ENCODE measurements at regions not wholly inside any gene's neighbourhood (a gene's known extent, or its start where the extent isn't known, plus 50 kb on each side); places are given as distances from the start of the nearest gene placed in this dataset.

- WGBS, 2 donors: 62 to 65% methylated on average over 4 of the region's 4 CpGs
- H3K4me1 ChIP-seq (ENCODE audit: control insufficient read depth in 2 of 2, insufficient read depth in 2 of 2, low read length in 1 of 2): no peaks in the 10 kb centered on the region
Measured at GRCh38 chr18:40789286-40789685, 1165.7 kb upstream of the PIK3C3 start.

GRCh38 chr18:40782453-40783130 lies 1172.4 kb upstream of the PIK3C3 start:
- H3K4me3 ChIP-seq (ENCODE audit: low read depth in 1 of 2, low read length in 2 of 2): no peak overlapping the region
- no peaks in the 10 kb centered on the region for H3K27me3 ChIP-seq (ENCODE audit: control insufficient read depth in 1 of 2, insufficient read depth in 2 of 2, low read length in 2 of 2)
- no peaks in the 10 kb centered on the region for H3K4me1 ChIP-seq (ENCODE audit: control insufficient read depth in 2 of 2, insufficient read depth in 2 of 2, low read length in 1 of 2)
- no peaks in the 10 kb centered on the region for H3K36me3 ChIP-seq (ENCODE audit: control insufficient read depth in 2 of 2, insufficient read depth in 2 of 2, low read length in 1 of 2)
- H3K27ac ChIP-seq (ENCODE audit: low read depth in 2 of 2, low read length in 1 of 2): no peak overlapping the region
- 75 to 79% methylated on average over 3 of the region's 3 CpGs for WGBS, 2 donors
- H3K9me3 ChIP-seq (ENCODE audit: control insufficient read depth in 2 of 2, insufficient read depth in 1 of 2, low read depth in 1 of 2, low read length in 1 of 2): peaks cover 0 to 3% of the 10 kb centered on the region in 2 donors

More at GRCh38 chr18:40789286-40789685, 1165.7 kb upstream of the PIK3C3 start:
- H3K9me3 ChIP-seq (ENCODE audit: control insufficient read depth in 2 of 2, insufficient read depth in 1 of 2, low read depth in 1 of 2, low read length in 1 of 2): no peaks in the 10 kb centered on the region
- no peak overlapping the region for H3K27ac ChIP-seq (ENCODE audit: low read depth in 2 of 2, low read length in 1 of 2)
- no peaks in the 10 kb centered on the region for H3K36me3 ChIP-seq (ENCODE audit: control insufficient read depth in 2 of 2, insufficient read depth in 2 of 2, low read length in 1 of 2)
- no peaks in the 10 kb centered on the region for H3K27me3 ChIP-seq (ENCODE audit: control insufficient read depth in 1 of 2, insufficient read depth in 2 of 2, low read length in 2 of 2)
- H3K4me3 ChIP-seq (ENCODE audit: low read depth in 1 of 2, low read length in 2 of 2): no peak overlapping the region

GRCh38 chr18:40769786-40770185 lies 1185.2 kb upstream of the PIK3C3 start:
- Histone ChIP-seq H3K27me3 (ENCODE audit: control insufficient read depth in 1 of 2, insufficient read depth in 2 of 2, low read length in 2 of 2) (no peaks in the 10 kb centered on the region), H3K4me3 (ENCODE audit: low read depth in 1 of 2, low read length in 2 of 2) (no peak overlapping the region), H3K4me1 (ENCODE audit: control insufficient read depth in 2 of 2, insufficient read depth in 2 of 2, low read length in 1 of 2) (no peaks in the 10 kb centered on the region), H3K27ac (ENCODE audit: low read depth in 2 of 2, low read length in 1 of 2) (no peak overlapping the region), H3K9me3 (ENCODE audit: control insufficient read depth in 2 of 2, insufficient read depth in 1 of 2, low read depth in 1 of 2, low read length in 1 of 2) (no peaks in the 10 kb centered on the region), H3K36me3 (ENCODE audit: control insufficient read depth in 2 of 2, insufficient read depth in 2 of 2, low read length in 1 of 2) (no peaks in the 10 kb centered on the region)
- 45 to 57% methylated on average over 2 of the region's 2 CpGs for WGBS, 2 donors

GRCh38 chr18:40760251-40760650 lies 1194.8 kb upstream of the PIK3C3 start:
- WGBS, 2 donors: 87 to 88% methylated on average over 6 of the region's 6 CpGs

GRCh38 chr18:40754477-40754876 lies 1200.6 kb upstream of the PIK3C3 start:
- Histone ChIP-seq H3K27ac (ENCODE audit: low read depth in 2 of 2, low read length in 1 of 2) (no peak overlapping the region), H3K4me1 (ENCODE audit: control insufficient read depth in 2 of 2, insufficient read depth in 2 of 2, low read length in 1 of 2) (no peaks in the 10 kb centered on the region), H3K9me3 (ENCODE audit: control insufficient read depth in 2 of 2, insufficient read depth in 1 of 2, low read depth in 1 of 2, low read length in 1 of 2) (no peaks in the 10 kb centered on the region), H3K36me3 (ENCODE audit: control insufficient read depth in 2 of 2, insufficient read depth in 2 of 2, low read length in 1 of 2) (no peaks in the 10 kb centered on the region), H3K4me3 (ENCODE audit: low read depth in 1 of 2, low read length in 2 of 2) (no peak overlapping the region), H3K27me3 (ENCODE audit: control insufficient read depth in 1 of 2, insufficient read depth in 2 of 2, low read length in 2 of 2) (no peaks in the 10 kb centered on the region)
- 54 to 56% methylated on average over 1 of the region's 1 CpG for WGBS, 2 donors

More at GRCh38 chr18:40760251-40760650, 1194.8 kb upstream of the PIK3C3 start:
- Histone ChIP-seq H3K27ac (ENCODE audit: low read depth in 2 of 2, low read length in 1 of 2) (no peak overlapping the region), H3K4me1 (ENCODE audit: control insufficient read depth in 2 of 2, insufficient read depth in 2 of 2, low read length in 1 of 2) (no peaks in the 10 kb centered on the region), H3K36me3 (ENCODE audit: control insufficient read depth in 2 of 2, insufficient read depth in 2 of 2, low read length in 1 of 2) (no peaks in the 10 kb centered on the region), H3K27me3 (ENCODE audit: control insufficient read depth in 1 of 2, insufficient read depth in 2 of 2, low read length in 2 of 2) (no peaks in the 10 kb centered on the region), H3K9me3 (ENCODE audit: control insufficient read depth in 2 of 2, insufficient read depth in 1 of 2, low read depth in 1 of 2, low read length in 1 of 2) (no peaks in the 10 kb centered on the region), H3K4me3 (ENCODE audit: low read depth in 1 of 2, low read length in 2 of 2) (no peak overlapping the region)

GRCh38 chr18:40752316-40752715 lies 1202.7 kb upstream of the PIK3C3 start:
- Histone ChIP-seq H3K27me3 (ENCODE audit: control insufficient read depth in 1 of 2, insufficient read depth in 2 of 2, low read length in 2 of 2) (no peaks in the 10 kb centered on the region), H3K36me3 (ENCODE audit: control insufficient read depth in 2 of 2, insufficient read depth in 2 of 2, low read length in 1 of 2) (no peaks in the 10 kb centered on the region), H3K4me1 (ENCODE audit: control insufficient read depth in 2 of 2, insufficient read depth in 2 of 2, low read length in 1 of 2) (no peaks in the 10 kb centered on the region), H3K27ac (ENCODE audit: low read depth in 2 of 2, low read length in 1 of 2) (no peak overlapping the region), H3K4me3 (ENCODE audit: low read depth in 1 of 2, low read length in 2 of 2) (no peak overlapping the region), H3K9me3 (ENCODE audit: control insufficient read depth in 2 of 2, insufficient read depth in 1 of 2, low read depth in 1 of 2, low read length in 1 of 2) (no peaks in the 10 kb centered on the region)
- 69 to 72% methylated on average over 4 of the region's 4 CpGs for WGBS, 2 donors

GRCh38 chr18:40751186-40751585 lies 1203.8 kb upstream of the PIK3C3 start:
- Histone ChIP-seq H3K27ac (ENCODE audit: low read depth in 2 of 2, low read length in 1 of 2) (no peak overlapping the region), H3K36me3 (ENCODE audit: control insufficient read depth in 2 of 2, insufficient read depth in 2 of 2, low read length in 1 of 2) (no peaks in the 10 kb centered on the region), H3K9me3 (ENCODE audit: control insufficient read depth in 2 of 2, insufficient read depth in 1 of 2, low read depth in 1 of 2, low read length in 1 of 2) (no peaks in the 10 kb centered on the region), H3K4me3 (ENCODE audit: low read depth in 1 of 2, low read length in 2 of 2) (no peak overlapping the region), H3K4me1 (ENCODE audit: control insufficient read depth in 2 of 2, insufficient read depth in 2 of 2, low read length in 1 of 2) (no peaks in the 10 kb centered on the region), H3K27me3 (ENCODE audit: control insufficient read depth in 1 of 2, insufficient read depth in 2 of 2, low read length in 2 of 2) (no peaks in the 10 kb centered on the region)
- 71 to 76% methylated on average over 2 of the region's 2 CpGs for WGBS, 2 donors

- 62 to 71% methylated on average over 1 of the region's 1 CpG for WGBS, 2 donors
- H3K4me1 ChIP-seq (ENCODE audit: control insufficient read depth in 2 of 2, insufficient read depth in 2 of 2, low read length in 1 of 2): no peaks in the 10 kb centered on the region
- no peaks in the 10 kb centered on the region for H3K36me3 ChIP-seq (ENCODE audit: control insufficient read depth in 2 of 2, insufficient read depth in 2 of 2, low read length in 1 of 2)
- H3K4me3 ChIP-seq (ENCODE audit: low read depth in 1 of 2, low read length in 2 of 2): no peak overlapping the region
- no peaks in the 10 kb centered on the region for H3K27me3 ChIP-seq (ENCODE audit: control insufficient read depth in 1 of 2, insufficient read depth in 2 of 2, low read length in 2 of 2)
- no peaks in the 10 kb centered on the region for H3K9me3 ChIP-seq (ENCODE audit: control insufficient read depth in 2 of 2, insufficient read depth in 1 of 2, low read depth in 1 of 2, low read length in 1 of 2)
- no peak overlapping the region for H3K27ac ChIP-seq (ENCODE audit: low read depth in 2 of 2, low read length in 1 of 2)
Measured at GRCh38 chr18:40739029-40739428, 1216.0 kb upstream of the PIK3C3 start.

- Histone ChIP-seq H3K27me3 (ENCODE audit: control insufficient read depth in 1 of 2, insufficient read depth in 2 of 2, low read length in 2 of 2) (no peaks in the 10 kb centered on the region), H3K4me3 (ENCODE audit: low read depth in 1 of 2, low read length in 2 of 2) (no peak overlapping the region), H3K4me1 (ENCODE audit: control insufficient read depth in 2 of 2, insufficient read depth in 2 of 2, low read length in 1 of 2) (no peaks in the 10 kb centered on the region), H3K36me3 (ENCODE audit: control insufficient read depth in 2 of 2, insufficient read depth in 2 of 2, low read length in 1 of 2) (no peaks in the 10 kb centered on the region), H3K9me3 (ENCODE audit: control insufficient read depth in 2 of 2, insufficient read depth in 1 of 2, low read depth in 1 of 2, low read length in 1 of 2) (no peaks in the 10 kb centered on the region), H3K27ac (ENCODE audit: low read depth in 2 of 2, low read length in 1 of 2) (no peak overlapping the region)
- 79 to 84% methylated on average over 4 of the region's 4 CpGs for WGBS, 2 donors
Measured at GRCh38 chr18:40738321-40738880, 1216.6 kb upstream of the PIK3C3 start.

GRCh38 chr18:40708726-40709125 lies 1246.3 kb upstream of the PIK3C3 start:
- H3K27me3 ChIP-seq (ENCODE audit: control insufficient read depth in 1 of 2, insufficient read depth in 2 of 2, low read length in 2 of 2): no peaks in the 10 kb centered on the region
- no peaks in the 10 kb centered on the region for H3K36me3 ChIP-seq (ENCODE audit: control insufficient read depth in 2 of 2, insufficient read depth in 2 of 2, low read length in 1 of 2)
- no peak overlapping the region for H3K27ac ChIP-seq (ENCODE audit: low read depth in 2 of 2, low read length in 1 of 2)
- H3K4me1 ChIP-seq (ENCODE audit: control insufficient read depth in 2 of 2, insufficient read depth in 2 of 2, low read length in 1 of 2): no peaks in the 10 kb centered on the region
- H3K4me3 ChIP-seq (ENCODE audit: low read depth in 1 of 2, low read length in 2 of 2): no peak overlapping the region
- no peaks in the 10 kb centered on the region for H3K9me3 ChIP-seq (ENCODE audit: control insufficient read depth in 2 of 2, insufficient read depth in 1 of 2, low read depth in 1 of 2, low read length in 1 of 2)

Data from esophagus (tissue), 2 donors.